Trophoblast cell (in vitro differentiated cells and primary cell): ENCODE measurements at regions not wholly inside any gene's neighbourhood (a gene's known extent, or its start where the extent isn't known, plus 50 kb on each side); places are given as distances from the start of the nearest gene placed in this dataset.

Experiments
- DNase-seq, 2 donors: peaks; one replicate each; pipeline ENCODE4 v3.0.0-alpha.2; 2016
- H2AFZ ChIP-seq: 2 replicates; pipeline ENCODE4 v1.6.1; 2013; ENCODE audit warnings: low read length, moderate library complexity, mild to moderate bottlenecking; ENCODE audit not compliant: insufficient read depth, poor library complexity
- H2AK5ac ChIP-seq: 2 replicates; pipeline ENCODE4 v1.6.1; 2013; ENCODE audit warnings: mild to moderate bottlenecking, low read length
- H2BK120ac ChIP-seq: 2 replicates; pipeline ENCODE4 v1.6.1; 2013; ENCODE audit warnings: low read length, mild to moderate bottlenecking, moderate library complexity; ENCODE audit not compliant: insufficient read depth, poor library complexity
- H2BK12ac ChIP-seq: 2 replicates; pipeline ENCODE4 v1.6.1; 2013; ENCODE audit warnings: mild to moderate bottlenecking, low read length, moderate library complexity
- H2BK5ac ChIP-seq: 2 replicates; pipeline ENCODE4 v1.6.1; 2013; ENCODE audit warnings: low read length, low read depth, moderate library complexity, mild to moderate bottlenecking; ENCODE audit not compliant: poor library complexity
- H3K14ac ChIP-seq: 2 replicates; pipeline ENCODE4 v1.6.1; 2013; ENCODE audit warnings: mild to moderate bottlenecking, low read length
- H3K18ac ChIP-seq: 2 replicates; pipeline ENCODE4 v1.6.1; 2013; ENCODE audit warnings: mild to moderate bottlenecking, low read length
- H3K23ac ChIP-seq: 2 replicates; pipeline ENCODE4 v1.6.1; 2013; ENCODE audit warnings: low read length
- H3K27ac ChIP-seq: 2 replicates; pipeline ENCODE4 v1.5.1; 2013; ENCODE audit warnings: low read depth, mild to moderate bottlenecking, inconsistent platforms, low read length, moderate library complexity
- H3K27me3 ChIP-seq: 2 replicates; pipeline ENCODE4 v1.6.1; 2013; ENCODE audit warnings: inconsistent platforms, mild to moderate bottlenecking, low read length, moderate library complexity; ENCODE audit not compliant: insufficient read depth
- H3K36me3 ChIP-seq, 2 experiments: 1 replicate in 1 of 2; 2 replicates in 1 of 2; pipeline ENCODE4 v1.6.1; 2013; ENCODE audit warnings: low read length in 2 of 2, mild to moderate bottlenecking in 2 of 2, moderate library complexity in 1 of 2; ENCODE audit not compliant: insufficient read depth in 2 of 2, control insufficient read depth in 1 of 2
- H3K4ac ChIP-seq: 2 replicates; pipeline ENCODE4 v1.6.1; 2013; ENCODE audit warnings: low read depth, mild to moderate bottlenecking, low read length, moderate library complexity
- H3K4me1 ChIP-seq, 2 experiments: 1 replicate in 1 of 2; 2 replicates in 1 of 2; pipeline ENCODE4 v1.6.1; 2013; ENCODE audit warnings: low read length in 2 of 2, mild to moderate bottlenecking in 2 of 2, moderate library complexity in 1 of 2; ENCODE audit not compliant: insufficient read depth in 2 of 2, control insufficient read depth in 1 of 2
- H3K4me2 ChIP-seq: 2 replicates; pipeline ENCODE4 v1.6.1; 2013; ENCODE audit warnings: inconsistent platforms, mild to moderate bottlenecking, low read length, moderate library complexity
- H3K4me3 ChIP-seq: 2 replicates; pipeline ENCODE4 v1.5.1; 2013; ENCODE audit warnings: mild to moderate bottlenecking, low read depth, low read length, inconsistent platforms
- H3K79me1 ChIP-seq: one replicate; pipeline ENCODE4 v1.6.1; 2013; ENCODE audit warnings: low read length
- H3K79me2 ChIP-seq: 2 replicates; pipeline ENCODE4 v1.6.1; 2013; ENCODE audit warnings: low read length, mild to moderate bottlenecking; ENCODE audit not compliant: control insufficient read depth, insufficient read depth, poor library complexity
- H3K9ac ChIP-seq: 2 replicates; pipeline ENCODE4 v1.6.1; 2013; ENCODE audit warnings: mild to moderate bottlenecking, low read length
- H3K9me3 ChIP-seq: 2 replicates; pipeline ENCODE4 v1.6.1; 2013; ENCODE audit warnings: low read depth, mild to moderate bottlenecking, control low read depth, inconsistent platforms, low read length; ENCODE audit not compliant: insufficient read depth
- H4K12ac ChIP-seq: 2 replicates; pipeline ENCODE4 v1.6.1; 2013; ENCODE audit warnings: low read depth, mild to moderate bottlenecking, low read length, moderate library complexity
- H4K8ac ChIP-seq: 2 replicates; pipeline ENCODE4 v1.6.1; 2013; ENCODE audit warnings: low read depth, mild to moderate bottlenecking, low read length, moderate library complexity
- H4K91ac ChIP-seq: one replicate; pipeline ENCODE4 v1.6.1; 2013; ENCODE audit warnings: low read depth, mild to moderate bottlenecking, low read length, moderate library complexity
- WGBS: extraction: QIAGEN DNeasy Blood & Tissue Kit; methylation state at CpG from one replicate; pipeline ENCODE4 v1.1.7; 2013; ENCODE audit warnings: missing lambda C conversion rate; ENCODE audit not compliant: insufficient read length, insufficient coverage; ENCODE audit errors: extremely low coverage; 5-methylcytosine and 5-hydroxymethylcytosine counted together

- DNase-seq: no peak
- Histone ChIP-seq H3K14ac (no peak overlapping the region), H3K4me3 (no peak overlapping the region), H2BK5ac (no peak overlapping the region), H3K79me1 (peaks cover 8% of the 10 kb centered on the region), H4K91ac (no peak overlapping the region), H2BK12ac (no peak overlapping the region), H4K8ac (no peak overlapping the region), H3K27ac (no peak overlapping the region), H2AFZ (no peak overlapping the region), H3K23ac (no peak overlapping the region), H2BK120ac (no peak overlapping the region), H3K9ac (no peak overlapping the region), H3K9me3 (no peaks in the 10 kb centered on the region), H3K79me2 (no peaks in the 10 kb centered on the region), H4K12ac (no peak overlapping the region), H3K4me2 (no peak overlapping the region), H3K4ac (no peak overlapping the region), H3K27me3 (no peaks in the 10 kb centered on the region), H3K18ac (no peak overlapping the region), H3K4me1 (peaks cover 11 to 16% of the 10 kb centered on the region in 2 experiments), H2AK5ac (no peak overlapping the region), H3K36me3 (no peaks in the 10 kb centered on the region)
- WGBS: no CpG with 5 or more reads among the region's 2 CpGs
Observed at GRCh38 chr4:15153662-15154061, 151.4 kb downstream of the CPEB2 start.

GRCh38 chr4:15158406-15159091 is 156.3 kb downstream of the CPEB2 start:
- peak in 1 of 2 donors; percentile 2 for DNase-seq
- no peak overlapping the region for H2AK5ac ChIP-seq
- no peaks in the 10 kb centered on the region for H3K79me1 ChIP-seq
- H2BK5ac ChIP-seq: no peak overlapping the region
- no peak overlapping the region for H3K4me3 ChIP-seq
- no peaks in the 10 kb centered on the region for H3K9me3 ChIP-seq
- peak overlapping the region; percentile 32 for H4K8ac ChIP-seq
- peak overlapping the region; percentile 39 for H2BK12ac ChIP-seq
- H3K14ac ChIP-seq: no peak overlapping the region
- H4K91ac ChIP-seq: no peak overlapping the region
- H3K9ac ChIP-seq: no peak overlapping the region
- no peak overlapping the region for H3K27ac ChIP-seq
- peaks cover 5 to 10% of the 10 kb centered on the region in 2 experiments for H3K4me1 ChIP-seq
- no peaks in the 10 kb centered on the region for H3K36me3 ChIP-seq
- H2BK120ac ChIP-seq: no peak overlapping the region
- no peaks in the 10 kb centered on the region for H3K27me3 ChIP-seq
- peak overlapping the region; percentile 19 for H2AFZ ChIP-seq
- H3K4ac ChIP-seq: no peak overlapping the region
- H3K23ac ChIP-seq: no peak overlapping the region
- no peak overlapping the region for H4K12ac ChIP-seq
- H3K18ac ChIP-seq: no peak overlapping the region
- no peaks in the 10 kb centered on the region for H3K79me2 ChIP-seq
- no peak overlapping the region for H3K4me2 ChIP-seq
- no CpG with 5 or more reads among the region's 9 CpGs for WGBS

- Histone ChIP-seq H3K18ac (no peak overlapping the region), H2AK5ac (no peak overlapping the region), H3K9ac (no peak overlapping the region), H3K4me3 (no peak overlapping the region), H3K14ac (no peak overlapping the region), H2BK12ac (no peak overlapping the region), H3K27ac (no peak overlapping the region), H3K79me2 (no peaks in the 10 kb centered on the region), H3K9me3 (no peaks in the 10 kb centered on the region), H4K8ac (no peak overlapping the region), H3K27me3 (no peaks in the 10 kb centered on the region), H2BK5ac (no peak overlapping the region), H4K91ac (no peak overlapping the region), H2BK120ac (no peak overlapping the region), H3K23ac (no peak overlapping the region), H3K36me3 (no peaks in the 10 kb centered on the region), H2AFZ (no peak overlapping the region), H3K4me2 (no peak overlapping the region), H4K12ac (no peak overlapping the region), H3K79me1 (no peaks in the 10 kb centered on the region), H3K4me1 (peaks cover 5 to 10% of the 10 kb centered on the region in 2 experiments), H3K4ac (no peak overlapping the region)
- no CpG with 5 or more reads among the region's 3 CpGs for WGBS
- no peak for DNase-seq
Observed at GRCh38 chr4:15159477-15160019, 157.3 kb downstream of the CPEB2 start.

DNA sequence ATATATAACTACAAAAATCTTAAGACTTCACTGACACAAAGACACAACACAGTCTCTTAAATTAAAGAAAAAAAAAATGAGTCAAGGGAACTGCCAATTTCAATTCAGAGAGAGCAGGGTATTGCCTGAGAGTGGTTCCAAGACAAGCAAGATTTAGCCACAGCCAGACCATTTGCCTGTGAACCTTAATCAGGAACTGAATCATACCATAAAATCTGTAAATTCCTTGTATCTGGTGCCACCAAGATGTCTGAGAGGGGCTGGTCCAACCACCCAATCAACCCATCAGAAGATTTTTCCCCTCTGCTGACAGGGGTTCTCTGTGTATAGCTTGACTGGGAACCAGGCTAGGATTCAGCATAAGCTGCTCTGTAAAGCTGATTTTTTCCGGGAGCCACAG is 159.2 kb downstream of the CPEB2 start:
- Histone ChIP-seq H4K91ac (no peak overlapping the region), H2BK12ac (no peak overlapping the region)
- DNase-seq: no peak

More for the DNA sequence above, 159.2 kb downstream of the CPEB2 start:
- no peak overlapping the region for H3K23ac ChIP-seq
- H3K18ac ChIP-seq: no peak overlapping the region
- no peak overlapping the region for H3K9ac ChIP-seq
- H3K79me1 ChIP-seq: no peaks in the 10 kb centered on the region
- no peak overlapping the region for H4K8ac ChIP-seq
- H2AK5ac ChIP-seq: no peak overlapping the region
- H3K4me3 ChIP-seq: no peak overlapping the region
- no peak overlapping the region for H2BK5ac ChIP-seq
- no peak overlapping the region for H3K4me2 ChIP-seq
- no CpG with 5 or more reads among the region's 1 CpG for WGBS
- H2AFZ ChIP-seq: no peak overlapping the region
- H3K27me3 ChIP-seq: no peaks in the 10 kb centered on the region
- no peaks in the 10 kb centered on the region for H3K36me3 ChIP-seq
- no peaks in the 10 kb centered on the region for H3K9me3 ChIP-seq
- H3K4me1 ChIP-seq: peaks cover 5 to 10% of the 10 kb centered on the region in 2 experiments
- H4K12ac ChIP-seq: no peak overlapping the region
- H2BK120ac ChIP-seq: no peak overlapping the region
- H3K14ac ChIP-seq: no peak overlapping the region
- no peak overlapping the region for H3K27ac ChIP-seq
- H3K4ac ChIP-seq: no peak overlapping the region
- no peaks in the 10 kb centered on the region for H3K79me2 ChIP-seq
